ENCODE measurements at regions not wholly inside any gene's neighbourhood (a gene's known extent, or its start where the extent isn't known, plus 50 kb on each side); places are given as distances from the start of the nearest gene placed in this dataset.
"Not testable (repeated sequence)": the region's sequence is repeated elsewhere in the genome, so short reads cannot be mapped to it uniquely, and the experiment has no call there.

- no peak for DNase-seq
Measured at GRCh38 chr15:95600367-95600766, 730.1 kb upstream of the NR2F2 start.

GRCh38 chr15:95600884-95601283 is 729.6 kb upstream of the NR2F2 start:
- no peak for DNase-seq

- no peak for DNase-seq
Measured at GRCh38 chr15:95601525-95601924, 729.0 kb upstream of the NR2F2 start.

- no peak for DNase-seq
Measured at GRCh38 chr15:95603802-95604201, 726.7 kb upstream of the NR2F2 start.

GRCh38 chr15:95604634-95605036 is 725.9 kb upstream of the NR2F2 start:
- no peak for DNase-seq

- DNase-seq, result no peak
Measured at GRCh38 chr15:95605098-95605497, 725.4 kb upstream of the NR2F2 start.

GRCh38 chr15:95606551-95606950 is 723.9 kb upstream of the NR2F2 start:
- DNase-seq, result no peak

GRCh38 chr15:95608371-95608770 is 722.1 kb upstream of the NR2F2 start:
- DNase-seq, result no peak

GRCh38 chr15:95609096-95609495 is 721.4 kb upstream of the NR2F2 start:
- DNase-seq, result no peak

- no peak for DNase-seq
Measured at GRCh38 chr15:95610945-95611344, 719.6 kb upstream of the NR2F2 start.

- no peak for DNase-seq
Measured at GRCh38 chr15:95615436-95615835, 715.1 kb upstream of the NR2F2 start.

- DNase-seq, result no peak
Measured at GRCh38 chr15:95616306-95616705, 714.2 kb upstream of the NR2F2 start.

GRCh38 chr15:95620934-95621579 is 709.4 kb upstream of the NR2F2 start:
- DNase-seq, result no peak

GRCh38 chr15:95622843-95623242 is 707.7 kb upstream of the NR2F2 start:
- no peak for DNase-seq

- no peak for DNase-seq
Measured at GRCh38 chr15:95624100-95624499, 706.4 kb upstream of the NR2F2 start.

GRCh38 chr15:95624616-95625361 is 705.7 kb upstream of the NR2F2 start:
- DNase-seq, result no peak

GRCh38 chr15:95626501-95627361 is 703.8 kb upstream of the NR2F2 start:
- DNase-seq, result no peak

GRCh38 chr15:95629503-95630168 is 700.9 kb upstream of the NR2F2 start:
- DNase-seq, result no peak

GRCh38 chr15:95630683-95631082 is 699.8 kb upstream of the NR2F2 start:
- no peak for DNase-seq

- no peak for DNase-seq
Measured at GRCh38 chr15:95635666-95636065, 694.8 kb upstream of the NR2F2 start.

GRCh38 chr15:95636107-95636506 is 694.4 kb upstream of the NR2F2 start:
- DNase-seq, result no peak

GRCh38 chr15:95637234-95637633 is 693.3 kb upstream of the NR2F2 start:
- DNase-seq, result not testable (repeated sequence)

- DNase-seq, result no peak
Measured at GRCh38 chr15:95639208-95639607, 691.3 kb upstream of the NR2F2 start.
